ENCODE measurements at regions not wholly inside any gene's neighbourhood (a gene's known extent, or its start where the extent isn't known, plus 50 kb on each side); places are given as distances from the start of the nearest gene placed in this dataset.

GRCh38 chr7:26546508-26547053, 254.9 kb downstream of the SNX10 start:
- Histone ChIP-seq H3K27me3 (ENCODE audit: insufficient read depth, poor library complexity, severe bottlenecking) (no peaks in the 10 kb centered on the region), H3K4me3 (replicated peaks; ENCODE audit: insufficient read depth, low read length) (no peak overlapping the region), H3K27ac (replicated peaks) (no peak overlapping the region)
- TF ChIP-seq SPI1 (IDR thresholded peaks at IDR 0.05; ENCODE audit: borderline replicate concordance, low read depth) (no peak), REST (IDR thresholded peaks at IDR 0.05; ENCODE audit: insufficient replicate concordance, low read depth) (no peak), CTCF (IDR thresholded peaks at IDR 0.05; ENCODE audit: insufficient read depth, low read length) (no peak), GABPA (IDR thresholded peaks at IDR 0.05; ENCODE audit: low read depth) (no peak), POLR2AphosphoS5 (IDR thresholded peaks at IDR 0.05; ENCODE audit: low read depth) (no peak)
- DNase-seq (ENCODE audit: low read depth in 1 of 2, low spot score in 1 of 2), result no peak

- DNase-seq (ENCODE audit: low read depth in 1 of 2, low spot score in 1 of 2), result no peak
- H3K27ac ChIP-seq (replicated peaks), result no peak overlapping the region
- H3K4me3 ChIP-seq (replicated peaks; ENCODE audit: insufficient read depth, low read length), result no peak overlapping the region
- H3K27me3 ChIP-seq (ENCODE audit: insufficient read depth, poor library complexity, severe bottlenecking), result no peaks in the 10 kb centered on the region
- TF ChIP-seq CTCF (IDR thresholded peaks at IDR 0.05; ENCODE audit: insufficient read depth, low read length) (no peak), GABPA (IDR thresholded peaks at IDR 0.05; ENCODE audit: low read depth) (no peak), REST (IDR thresholded peaks at IDR 0.05; ENCODE audit: insufficient replicate concordance, low read depth) (no peak), POLR2AphosphoS5 (IDR thresholded peaks at IDR 0.05; ENCODE audit: low read depth) (no peak), SPI1 (IDR thresholded peaks at IDR 0.05; ENCODE audit: borderline replicate concordance, low read depth) (no peak)
Observed at GRCh38 chr7:26547156-26547555, 255.5 kb downstream of the SNX10 start.

- H3K27ac ChIP-seq (replicated peaks), result no peak overlapping the region
- no peak overlapping the region for H3K4me3 ChIP-seq (replicated peaks; ENCODE audit: insufficient read depth, low read length)
- peak in 1 of 2 experiments; percentile 29 for DNase-seq (ENCODE audit: low read depth in 1 of 2, low spot score in 1 of 2)
- TF ChIP-seq REST (IDR thresholded peaks at IDR 0.05; ENCODE audit: insufficient replicate concordance, low read depth) (no peak), POLR2AphosphoS5 (IDR thresholded peaks at IDR 0.05; ENCODE audit: low read depth) (no peak), SPI1 (IDR thresholded peaks at IDR 0.05; ENCODE audit: borderline replicate concordance, low read depth) (no peak), GABPA (IDR thresholded peaks at IDR 0.05; ENCODE audit: low read depth) (no peak), CTCF (IDR thresholded peaks at IDR 0.05; ENCODE audit: insufficient read depth, low read length) (no peak)
- no peaks in the 10 kb centered on the region for H3K27me3 ChIP-seq (ENCODE audit: insufficient read depth, poor library complexity, severe bottlenecking)
Observed at GRCh38 chr7:26549281-26549944, 257.8 kb downstream of the SNX10 start.

Measured in HL-60 (cell line).